Neural cell (in vitro differentiated cells): ENCODE measurements at regions not wholly inside any gene's neighbourhood (a gene's known extent, or its start where the extent isn't known, plus 50 kb on each side); places are given as distances from the start of the nearest gene placed in this dataset.

Experiments
- POLR2AphosphoS5 ChIP-seq: IDR thresholded peaks from 2 replicates; pipeline ENCODE4 v1.6.1; 2012
- TF ChIP-seq, protein P1 (sequence below): IDR thresholded peaks from 2 replicates; pipeline ENCODE4 v1.6.1; 2012; ENCODE audit warnings: borderline replicate concordance
- TF ChIP-seq, protein P2 (sequence below): fragments of 450-650 bp; IDR thresholded peaks from 2 replicates; pipeline ENCODE4 v1.5.1; 2014; ENCODE audit warnings: antibody characterized with exemption, mild to moderate bottlenecking, moderate library complexity; ENCODE audit not compliant: poor library complexity, severe bottlenecking

DNA sequence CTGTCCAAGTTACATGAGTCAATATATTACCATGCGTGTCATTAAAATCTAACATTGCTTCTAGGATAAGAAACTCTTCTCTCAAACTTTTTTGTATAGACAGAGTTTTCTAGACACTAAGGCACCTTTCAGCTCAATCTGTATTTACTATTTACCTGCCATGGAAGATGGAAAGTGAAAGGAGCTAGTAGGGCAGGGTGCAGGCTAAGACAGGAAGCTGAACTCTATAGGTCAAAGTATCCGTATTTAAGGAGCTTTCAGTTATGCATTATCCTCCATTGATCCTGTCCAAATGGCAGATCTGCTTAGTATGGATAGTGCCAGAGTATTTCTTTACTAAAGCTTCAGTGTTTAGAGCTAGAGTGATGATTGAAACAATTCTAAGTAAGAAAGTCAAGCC, 612.8 kb downstream of the IPMK start:
- TF ChIP-seq, protein P1, sequence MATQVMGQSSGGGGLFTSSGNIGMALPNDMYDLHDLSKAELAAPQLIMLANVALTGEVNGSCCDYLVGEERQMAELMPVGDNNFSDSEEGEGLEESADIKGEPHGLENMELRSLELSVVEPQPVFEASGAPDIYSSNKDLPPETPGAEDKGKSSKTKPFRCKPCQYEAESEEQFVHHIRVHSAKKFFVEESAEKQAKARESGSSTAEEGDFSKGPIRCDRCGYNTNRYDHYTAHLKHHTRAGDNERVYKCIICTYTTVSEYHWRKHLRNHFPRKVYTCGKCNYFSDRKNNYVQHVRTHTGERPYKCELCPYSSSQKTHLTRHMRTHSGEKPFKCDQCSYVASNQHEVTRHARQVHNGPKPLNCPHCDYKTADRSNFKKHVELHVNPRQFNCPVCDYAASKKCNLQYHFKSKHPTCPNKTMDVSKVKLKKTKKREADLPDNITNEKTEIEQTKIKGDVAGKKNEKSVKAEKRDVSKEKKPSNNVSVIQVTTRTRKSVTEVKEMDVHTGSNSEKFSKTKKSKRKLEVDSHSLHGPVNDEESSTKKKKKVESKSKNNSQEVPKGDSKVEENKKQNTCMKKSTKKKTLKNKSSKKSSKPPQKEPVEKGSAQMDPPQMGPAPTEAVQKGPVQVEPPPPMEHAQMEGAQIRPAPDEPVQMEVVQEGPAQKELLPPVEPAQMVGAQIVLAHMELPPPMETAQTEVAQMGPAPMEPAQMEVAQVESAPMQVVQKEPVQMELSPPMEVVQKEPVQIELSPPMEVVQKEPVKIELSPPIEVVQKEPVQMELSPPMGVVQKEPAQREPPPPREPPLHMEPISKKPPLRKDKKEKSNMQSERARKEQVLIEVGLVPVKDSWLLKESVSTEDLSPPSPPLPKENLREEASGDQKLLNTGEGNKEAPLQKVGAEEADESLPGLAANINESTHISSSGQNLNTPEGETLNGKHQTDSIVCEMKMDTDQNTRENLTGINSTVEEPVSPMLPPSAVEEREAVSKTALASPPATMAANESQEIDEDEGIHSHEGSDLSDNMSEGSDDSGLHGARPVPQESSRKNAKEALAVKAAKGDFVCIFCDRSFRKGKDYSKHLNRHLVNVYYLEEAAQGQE: no peak
- TF ChIP-seq, protein P2, sequence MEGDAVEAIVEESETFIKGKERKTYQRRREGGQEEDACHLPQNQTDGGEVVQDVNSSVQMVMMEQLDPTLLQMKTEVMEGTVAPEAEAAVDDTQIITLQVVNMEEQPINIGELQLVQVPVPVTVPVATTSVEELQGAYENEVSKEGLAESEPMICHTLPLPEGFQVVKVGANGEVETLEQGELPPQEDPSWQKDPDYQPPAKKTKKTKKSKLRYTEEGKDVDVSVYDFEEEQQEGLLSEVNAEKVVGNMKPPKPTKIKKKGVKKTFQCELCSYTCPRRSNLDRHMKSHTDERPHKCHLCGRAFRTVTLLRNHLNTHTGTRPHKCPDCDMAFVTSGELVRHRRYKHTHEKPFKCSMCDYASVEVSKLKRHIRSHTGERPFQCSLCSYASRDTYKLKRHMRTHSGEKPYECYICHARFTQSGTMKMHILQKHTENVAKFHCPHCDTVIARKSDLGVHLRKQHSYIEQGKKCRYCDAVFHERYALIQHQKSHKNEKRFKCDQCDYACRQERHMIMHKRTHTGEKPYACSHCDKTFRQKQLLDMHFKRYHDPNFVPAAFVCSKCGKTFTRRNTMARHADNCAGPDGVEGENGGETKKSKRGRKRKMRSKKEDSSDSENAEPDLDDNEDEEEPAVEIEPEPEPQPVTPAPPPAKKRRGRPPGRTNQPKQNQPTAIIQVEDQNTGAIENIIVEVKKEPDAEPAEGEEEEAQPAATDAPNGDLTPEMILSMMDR: no peak
- no peak for TF ChIP-seq POLR2AphosphoS5
